Activated CD4-positive, alpha-beta T cell treated with anti-CD3 and anti-CD28 coated beads for 36 hours (primary cell): ENCODE measurements at regions not wholly inside any gene's neighbourhood (a gene's known extent, or its start where the extent isn't known, plus 50 kb on each side); places are given as distances from the start of the nearest gene placed in this dataset.
"Not testable (repeated sequence)": the region's sequence is repeated elsewhere in the genome, so short reads cannot be mapped to it uniquely, and the experiment has no call there.

ENCODE experiments used
- ATAC-seq: fragments of 200-7000 bp; cut with Tn5 transposase; one replicate; pipeline ENCODE4 v1.10.0; 2021; ENCODE audit warnings: mild to moderate bottlenecking, moderate library complexity
- CTCF ChIA-PET: fragments of 350-600 bp; sonication (Branson Sonifier 250); formaldehyde crosslinking; loops from one replicate; lab custom pipeline; 2021; ENCODE audit warnings: antibody characterized with exemption; lab: Charles Lee
- POLR2A ChIA-PET: fragments of 350-600 bp; sonication (Branson Sonifier 250); formaldehyde crosslinking; loops from one replicate; lab custom pipeline; 2021; ENCODE audit warnings: antibody characterized with exemption, inconsistent platforms; lab: Charles Lee
- DNase-seq: peaks from one replicate; pipeline ENCODE4 v3.0.0-alpha.2; 2020
- H3K27ac Mint-ChIP-seq: one replicate; pipeline ENCODE4 v1.8.0; 2021; ENCODE audit warnings: mixed read lengths
- H3K27me3 Mint-ChIP-seq: one replicate; pipeline ENCODE4 v1.8.0; 2021; ENCODE audit warnings: mixed read lengths
- H3K36me3 Mint-ChIP-seq: one replicate; pipeline ENCODE4 v1.8.0; 2021; ENCODE audit warnings: low read depth, mixed read lengths
- H3K4me1 Mint-ChIP-seq: one replicate; pipeline ENCODE4 v1.8.0; 2021; ENCODE audit warnings: mixed read lengths
- H3K4me3 Mint-ChIP-seq: one replicate; pipeline ENCODE4 v1.8.0; 2021; ENCODE audit warnings: mild to moderate bottlenecking, moderate library complexity, mixed read lengths
- H3K9me3 Mint-ChIP-seq: one replicate; pipeline ENCODE4 v1.8.0; 2021; ENCODE audit warnings: low read depth, mixed read lengths
- intact Hi-C, 2 experiments: fragments of 100-400 bp; cut with DNase I in 1 of 2; cut with micrococcal nuclease in 1 of 2; formaldehyde crosslinking; loops; one replicate each; pipeline versions ENCODE4 v1.14.2 to v1.15.1; 2022 to 2024; cut with DNase I, micrococcal nuclease

- intact Hi-C loops: no loop called here
- no peaks in the 10 kb centered on the region for H3K36me3 Mint-ChIP-seq
- H3K27me3 Mint-ChIP-seq: no peaks in the 10 kb centered on the region
- H3K4me3 Mint-ChIP-seq: no peak overlapping the region
- ATAC-seq: no peak
- H3K9me3 Mint-ChIP-seq: no peaks in the 10 kb centered on the region
- POLR2A ChIA-PET: no interaction called here
- DNase-seq: no peak
- CTCF ChIA-PET: interaction anchor here (1.2 kb wide), 1 partner anchor 10 kb away, joined by 5 read pairs; no protein-coding TSS in a partner anchor
- H3K27ac Mint-ChIP-seq: no peak overlapping the region
- no peaks in the 10 kb centered on the region for H3K4me1 Mint-ChIP-seq
Observed at GRCh38 chr11:13782390-13783075, 114.1 kb downstream of the FAR1 start.

- POLR2A ChIA-PET: no interaction called here
- no peaks in the 10 kb centered on the region for H3K4me1 Mint-ChIP-seq
- intact Hi-C loops: no loop called here
- H3K27me3 Mint-ChIP-seq: no peaks in the 10 kb centered on the region
- CTCF ChIA-PET: no interaction called here
- DNase-seq: no peak
- ATAC-seq: no peak
- H3K9me3 Mint-ChIP-seq: no peaks in the 10 kb centered on the region
- no peak overlapping the region for H3K27ac Mint-ChIP-seq
- H3K36me3 Mint-ChIP-seq: no peaks in the 10 kb centered on the region
- no peak overlapping the region for H3K4me3 Mint-ChIP-seq
Observed at GRCh38 chr11:13784441-13784840, 116.0 kb downstream of the FAR1 start.

- POLR2A ChIA-PET: no interaction called here
Observed at GRCh38 chr11:13784855-13785254, 116.4 kb downstream of the FAR1 start.

GRCh38 chr11:13786688-13787087 lies 118.2 kb downstream of the FAR1 start:
- DNase-seq: no peak
- Mint-ChIP-seq H3K27ac (no peak overlapping the region), H3K9me3 (no peaks in the 10 kb centered on the region), H3K36me3 (no peaks in the 10 kb centered on the region), H3K27me3 (no peaks in the 10 kb centered on the region), H3K4me3 (no peak overlapping the region), H3K4me1 (no peaks in the 10 kb centered on the region)
- no peak for ATAC-seq
- intact Hi-C loops: no loop called here
- ChIA-PET POLR2A (interaction anchor here (0.6 kb wide), 1 partner anchor 174 kb away, joined by 3 read pairs; no protein-coding TSS in a partner anchor), CTCF (interaction anchor here (0.8 to 1.4 kb wide), 2 partner anchors 10 to 466 kb away, joined by 3 read pairs; no protein-coding TSS in a partner anchor)

More at GRCh38 chr11:13784855-13785254, 116.4 kb downstream of the FAR1 start:
- Mint-ChIP-seq H3K36me3 (no peaks in the 10 kb centered on the region), H3K27ac (no peak overlapping the region), H3K4me1 (no peaks in the 10 kb centered on the region), H3K9me3 (no peaks in the 10 kb centered on the region), H3K27me3 (no peaks in the 10 kb centered on the region), H3K4me3 (no peak overlapping the region)
- CTCF ChIA-PET: no interaction called here
- intact Hi-C loops: no loop called here
- no peak for ATAC-seq
- DNase-seq: no peak

GRCh38 chr11:13797616-13798015 lies 129.1 kb downstream of the FAR1 start:
- DNase-seq, CTCF ChIA-PET: not testable (repeated sequence)

GRCh38 chr11:13800901-13801300 lies 132.4 kb downstream of the FAR1 start:
- H3K4me1 Mint-ChIP-seq: no peaks in the 10 kb centered on the region
- H3K27ac Mint-ChIP-seq: no peak overlapping the region
- intact Hi-C loops: no loop called here

More at GRCh38 chr11:13797616-13798015, 129.1 kb downstream of the FAR1 start:
- intact Hi-C loops, H3K36me3 Mint-ChIP-seq, H3K9me3 Mint-ChIP-seq, H3K27me3 Mint-ChIP-seq, POLR2A ChIA-PET, H3K27ac Mint-ChIP-seq, ATAC-seq, H3K4me3 Mint-ChIP-seq, H3K4me1 Mint-ChIP-seq: not testable (repeated sequence)

GRCh38 chr11:13818325-13818724 lies 144.2 kb upstream of the SPON1 start:
- H3K27ac Mint-ChIP-seq: no peak overlapping the region
- peaks cover 6% of the 10 kb centered on the region for H3K9me3 Mint-ChIP-seq
- no peak overlapping the region for H3K4me3 Mint-ChIP-seq
- intact Hi-C loops: no loop called here
- CTCF ChIA-PET: interaction anchor here (0.6 kb wide), 1 partner anchor 1023 kb away, joined by 3 read pairs; no protein-coding TSS in a partner anchor
- DNase-seq: no peak
- H3K4me1 Mint-ChIP-seq: peaks cover 6% of the 10 kb centered on the region
- H3K27me3 Mint-ChIP-seq: no peaks in the 10 kb centered on the region
- POLR2A ChIA-PET: no interaction called here
- ATAC-seq: no peak
- H3K36me3 Mint-ChIP-seq: peaks cover 3% of the 10 kb centered on the region

More at GRCh38 chr11:13800901-13801300, 132.4 kb downstream of the FAR1 start:
- no peak for DNase-seq
- CTCF ChIA-PET: no interaction called here
- Mint-ChIP-seq H3K4me3 (no peak overlapping the region), H3K36me3 (peaks cover 1% of the 10 kb centered on the region), H3K9me3 (peaks cover 3% of the 10 kb centered on the region), H3K27me3 (no peaks in the 10 kb centered on the region)
- ATAC-seq: no peak
- POLR2A ChIA-PET: no interaction called here

- Mint-ChIP-seq H3K27me3 (peaks cover 3% of the 10 kb centered on the region), H3K4me3 (no peak overlapping the region), H3K27ac (no peak overlapping the region), H3K9me3 (peaks cover 4% of the 10 kb centered on the region), H3K36me3 (no peaks in the 10 kb centered on the region), H3K4me1 (no peaks in the 10 kb centered on the region)
- no peak for ATAC-seq
- intact Hi-C loops: no loop called here
- ChIA-PET CTCF (interaction anchor here (1.5 kb wide), 1 partner anchor 7 kb away, joined by 3 read pairs; no protein-coding TSS in a partner anchor), POLR2A (no interaction called here)
- no peak for DNase-seq
Observed at GRCh38 chr11:13826505-13827278, 135.8 kb upstream of the SPON1 start.

- no peak overlapping the region for H3K4me3 Mint-ChIP-seq
- intact Hi-C loops: no loop called here
Observed at GRCh38 chr11:13831696-13832095, 130.8 kb upstream of the SPON1 start.

GRCh38 chr11:13834463-13834862 lies 128.1 kb upstream of the SPON1 start:
- Mint-ChIP-seq H3K27ac (no peak overlapping the region), H3K36me3 (no peaks in the 10 kb centered on the region), H3K27me3 (no peaks in the 10 kb centered on the region), H3K4me1 (peaks cover 15% of the 10 kb centered on the region), H3K9me3 (peaks cover 6% of the 10 kb centered on the region), H3K4me3 (no peak overlapping the region)
- no peak for ATAC-seq
- intact Hi-C loops: no loop called here
- ChIA-PET POLR2A (interaction anchor here (0.7 kb wide), 1 partner anchor 61 kb away, joined by 3 read pairs; no protein-coding TSS in a partner anchor), CTCF (interaction anchor here (0.7 to 1.5 kb wide), 6 partner anchors 8 to 133 kb away, joined by 3 to 4 read pairs (median 3); no protein-coding TSS in a partner anchor)
- peak; percentile 13 for DNase-seq

More at GRCh38 chr11:13831696-13832095, 130.8 kb upstream of the SPON1 start:
- ChIA-PET POLR2A (no interaction called here), CTCF (interaction anchor here (0.6 kb wide), 3 partner anchors 227 to 247 kb away, joined by 3 read pairs; no protein-coding TSS in a partner anchor)
- Mint-ChIP-seq H3K36me3 (no peaks in the 10 kb centered on the region), H3K4me1 (peaks cover 3% of the 10 kb centered on the region), H3K27ac (no peak overlapping the region), H3K27me3 (no peaks in the 10 kb centered on the region), H3K9me3 (peaks cover 6% of the 10 kb centered on the region)
- ATAC-seq (no peak), DNase-seq (no peak)

GRCh38 chr11:13836666-13837065 lies 125.9 kb upstream of the SPON1 start:
- intact Hi-C loops: loop anchor here in 1 of 2 experiments (1.0 kb wide), 1 partner anchor 33 kb away; no protein-coding TSS in a partner anchor
- ATAC-seq: no peak
- no peak overlapping the region for H3K27ac Mint-ChIP-seq
- no peak overlapping the region for H3K4me3 Mint-ChIP-seq
- ChIA-PET POLR2A (no interaction called here), CTCF (no interaction called here)
- H3K36me3 Mint-ChIP-seq: no peaks in the 10 kb centered on the region
- DNase-seq: no peak
- no peaks in the 10 kb centered on the region for H3K27me3 Mint-ChIP-seq
- peaks cover 2% of the 10 kb centered on the region for H3K9me3 Mint-ChIP-seq
- peaks cover 15% of the 10 kb centered on the region for H3K4me1 Mint-ChIP-seq
